Panc1 (cell line): ENCODE measurements at regions not wholly inside any gene's neighbourhood (a gene's known extent, or its start where the extent isn't known, plus 50 kb on each side); places are given as distances from the start of the nearest gene placed in this dataset.

ENCODE experiments used
- POLR2AphosphoS5 ChIP-seq: IDR thresholded peaks from 2 replicates; pipeline ENCODE4 v1.6.1; 2012; ENCODE audit warnings: mild to moderate bottlenecking, low read depth, low read length, moderate library complexity
- SIN3A ChIP-seq: IDR thresholded peaks from 2 replicates; pipeline ENCODE4 v1.6.1; 2012; ENCODE audit warnings: low read depth, mild to moderate bottlenecking, low read length, moderate library complexity, borderline replicate concordance; ENCODE audit not compliant: insufficient read depth
- TCF7L2 ChIP-seq: IDR thresholded peaks from 2 replicates; pipeline ENCODE4 v1.6.1; 2011; ENCODE audit warnings: mild to moderate bottlenecking, low read depth, low read length, inconsistent platforms
- TF ChIP-seq, protein P1 (sequence below): fragments of 450-650 bp; IDR thresholded peaks from 2 replicates; pipeline ENCODE4 v1.5.1; 2017; ENCODE audit warnings: mild to moderate bottlenecking
- TF ChIP-seq, protein P2 (sequence below), 2 experiments: IDR thresholded peaks; 2 replicates each; pipeline ENCODE4 v1.6.1; 2011 to 2012; ENCODE audit warnings: low read depth in 2 of 2, control low read depth in 1 of 2, low read length in 1 of 2, mild to moderate bottlenecking in 1 of 2, moderate library complexity in 1 of 2; ENCODE audit not compliant: insufficient read depth in 1 of 2

DNA sequence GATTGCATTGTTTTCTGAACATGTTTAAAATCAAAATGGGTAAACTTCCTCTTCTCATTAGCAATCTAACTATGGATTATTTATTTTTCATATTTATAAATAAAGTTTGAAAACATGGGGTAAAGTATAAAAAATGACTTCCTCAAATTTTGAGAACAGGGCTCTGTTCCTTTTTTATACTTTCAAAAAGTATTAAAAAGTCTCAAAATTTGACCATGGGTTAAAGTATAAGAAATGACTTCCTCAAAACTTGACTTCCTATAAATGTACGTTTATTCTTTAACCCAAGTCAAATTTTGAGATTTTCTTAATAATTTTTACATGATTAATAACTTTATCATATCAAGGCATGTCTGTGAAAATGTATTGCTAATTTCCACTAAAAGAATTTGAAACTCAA, 512.4 kb downstream of the GALR1 start:
- TF ChIP-seq, protein P1, sequence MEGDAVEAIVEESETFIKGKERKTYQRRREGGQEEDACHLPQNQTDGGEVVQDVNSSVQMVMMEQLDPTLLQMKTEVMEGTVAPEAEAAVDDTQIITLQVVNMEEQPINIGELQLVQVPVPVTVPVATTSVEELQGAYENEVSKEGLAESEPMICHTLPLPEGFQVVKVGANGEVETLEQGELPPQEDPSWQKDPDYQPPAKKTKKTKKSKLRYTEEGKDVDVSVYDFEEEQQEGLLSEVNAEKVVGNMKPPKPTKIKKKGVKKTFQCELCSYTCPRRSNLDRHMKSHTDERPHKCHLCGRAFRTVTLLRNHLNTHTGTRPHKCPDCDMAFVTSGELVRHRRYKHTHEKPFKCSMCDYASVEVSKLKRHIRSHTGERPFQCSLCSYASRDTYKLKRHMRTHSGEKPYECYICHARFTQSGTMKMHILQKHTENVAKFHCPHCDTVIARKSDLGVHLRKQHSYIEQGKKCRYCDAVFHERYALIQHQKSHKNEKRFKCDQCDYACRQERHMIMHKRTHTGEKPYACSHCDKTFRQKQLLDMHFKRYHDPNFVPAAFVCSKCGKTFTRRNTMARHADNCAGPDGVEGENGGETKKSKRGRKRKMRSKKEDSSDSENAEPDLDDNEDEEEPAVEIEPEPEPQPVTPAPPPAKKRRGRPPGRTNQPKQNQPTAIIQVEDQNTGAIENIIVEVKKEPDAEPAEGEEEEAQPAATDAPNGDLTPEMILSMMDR, result no peak
- TF ChIP-seq SIN3A, result no peak
- no peak for TF ChIP-seq TCF7L2
- TF ChIP-seq POLR2AphosphoS5, result no peak
- TF ChIP-seq, protein P2, sequence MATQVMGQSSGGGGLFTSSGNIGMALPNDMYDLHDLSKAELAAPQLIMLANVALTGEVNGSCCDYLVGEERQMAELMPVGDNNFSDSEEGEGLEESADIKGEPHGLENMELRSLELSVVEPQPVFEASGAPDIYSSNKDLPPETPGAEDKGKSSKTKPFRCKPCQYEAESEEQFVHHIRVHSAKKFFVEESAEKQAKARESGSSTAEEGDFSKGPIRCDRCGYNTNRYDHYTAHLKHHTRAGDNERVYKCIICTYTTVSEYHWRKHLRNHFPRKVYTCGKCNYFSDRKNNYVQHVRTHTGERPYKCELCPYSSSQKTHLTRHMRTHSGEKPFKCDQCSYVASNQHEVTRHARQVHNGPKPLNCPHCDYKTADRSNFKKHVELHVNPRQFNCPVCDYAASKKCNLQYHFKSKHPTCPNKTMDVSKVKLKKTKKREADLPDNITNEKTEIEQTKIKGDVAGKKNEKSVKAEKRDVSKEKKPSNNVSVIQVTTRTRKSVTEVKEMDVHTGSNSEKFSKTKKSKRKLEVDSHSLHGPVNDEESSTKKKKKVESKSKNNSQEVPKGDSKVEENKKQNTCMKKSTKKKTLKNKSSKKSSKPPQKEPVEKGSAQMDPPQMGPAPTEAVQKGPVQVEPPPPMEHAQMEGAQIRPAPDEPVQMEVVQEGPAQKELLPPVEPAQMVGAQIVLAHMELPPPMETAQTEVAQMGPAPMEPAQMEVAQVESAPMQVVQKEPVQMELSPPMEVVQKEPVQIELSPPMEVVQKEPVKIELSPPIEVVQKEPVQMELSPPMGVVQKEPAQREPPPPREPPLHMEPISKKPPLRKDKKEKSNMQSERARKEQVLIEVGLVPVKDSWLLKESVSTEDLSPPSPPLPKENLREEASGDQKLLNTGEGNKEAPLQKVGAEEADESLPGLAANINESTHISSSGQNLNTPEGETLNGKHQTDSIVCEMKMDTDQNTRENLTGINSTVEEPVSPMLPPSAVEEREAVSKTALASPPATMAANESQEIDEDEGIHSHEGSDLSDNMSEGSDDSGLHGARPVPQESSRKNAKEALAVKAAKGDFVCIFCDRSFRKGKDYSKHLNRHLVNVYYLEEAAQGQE (IDR thresholded peaks at IDR 0.05; ENCODE audit: insufficient read depth in 1 of 2, low read depth in 2 of 2, low read length in 1 of 2), result no peak
